HG02840 (cell line): ENCODE measurements at regions not wholly inside any gene's neighbourhood (a gene's known extent, or its start where the extent isn't known, plus 50 kb on each side); places are given as distances from the start of the nearest gene placed in this dataset.
A peak's percentile ranks its signal among the peaks of the same experiment; 100 is the strongest.

Experiments used
- ATAC-seq: cut with Tn5 transposase; IDR thresholded peaks from one replicate; pipeline ENCODE4 v1.9.1; 2021; ENCODE audit warnings: mild to moderate bottlenecking, moderate library complexity, moderate number of reproducible peaks; ENCODE audit not compliant: unreplicated experiment, low FRiP score

- no peak for ATAC-seq
Measured at GRCh38 chr4:38497121-38497520, 166.9 kb upstream of the KLF3 start.

GRCh38 chr4:38499101-38499500 is 164.9 kb upstream of the KLF3 start:
- ATAC-seq = no peak

GRCh38 chr4:38500433-38500832 is 163.6 kb upstream of the KLF3 start:
- ATAC-seq = no peak

GRCh38 chr4:38501698-38502097 is 162.3 kb upstream of the KLF3 start:
- ATAC-seq = no peak

GRCh38 chr4:38503689-38504395 is 160.2 kb upstream of the KLF3 start:
- peak; percentile 84 for ATAC-seq

- ATAC-seq = no peak
Measured at GRCh38 chr4:38504396-38504715, 159.6 kb upstream of the KLF3 start.

GRCh38 chr4:38509551-38509950 is 154.4 kb upstream of the KLF3 start:
- no peak for ATAC-seq

GRCh38 chr4:38510201-38510600 is 153.8 kb upstream of the KLF3 start:
- no peak for ATAC-seq

- no peak for ATAC-seq
Measured at GRCh38 chr4:38511702-38512101, 152.3 kb upstream of the KLF3 start.

- ATAC-seq = no peak
Measured at GRCh38 chr4:38512840-38513239, 151.2 kb upstream of the KLF3 start.

- no peak for ATAC-seq
Measured at GRCh38 chr4:38514465-38515146, 149.4 kb upstream of the KLF3 start.

GRCh38 chr4:38516190-38516589 is 147.8 kb upstream of the KLF3 start:
- no peak for ATAC-seq

- ATAC-seq = no peak
Measured at GRCh38 chr4:38519666-38520065, 144.3 kb upstream of the KLF3 start.

- ATAC-seq = no peak
Measured at GRCh38 chr4:38523054-38523453, 140.9 kb upstream of the KLF3 start.

GRCh38 chr4:38523524-38524448 is 140.2 kb upstream of the KLF3 start:
- ATAC-seq = peak; percentile 91

- ATAC-seq = no peak
Measured at GRCh38 chr4:38526412-38526811, 137.6 kb upstream of the KLF3 start.

GRCh38 chr4:38529189-38530115 is 134.5 kb upstream of the KLF3 start:
- ATAC-seq = no peak

- ATAC-seq = no peak
Measured at GRCh38 chr4:38530486-38530885, 133.5 kb upstream of the KLF3 start.

GRCh38 chr4:38531141-38531727 is 132.8 kb upstream of the KLF3 start:
- ATAC-seq = no peak
